ENCODE measurements at regions not wholly inside any gene's neighbourhood (a gene's known extent, or its start where the extent isn't known, plus 50 kb on each side); places are given as distances from the start of the nearest gene placed in this dataset.

GRCh38 chr17:69916761-69917160 lies 158.3 kb upstream of the KCNJ16 start:
- no peak overlapping the region for H3K4me3 ChIP-seq (ENCODE audit: low read depth, low read length)

GRCh38 chr17:69918164-69918563 lies 156.9 kb upstream of the KCNJ16 start:
- Histone ChIP-seq H3K27me3 (ENCODE audit: control insufficient read depth, insufficient read depth, low read length) (no peaks in the 10 kb centered on the region), H2AFZ (no peak overlapping the region), H3K4me3 (ENCODE audit: low read depth, low read length) (no peak overlapping the region), H3K4me2 (ENCODE audit: low read length) (no peak overlapping the region), H3K79me2 (no peaks in the 10 kb centered on the region), H3K9me3 (ENCODE audit: control insufficient read depth, low read length) (no peaks in the 10 kb centered on the region), H3K27ac (no peak overlapping the region), H3K36me3 (ENCODE audit: control insufficient read depth, insufficient read depth, low read length) (no peaks in the 10 kb centered on the region), H3K4me1 (no peaks in the 10 kb centered on the region), H3K9ac (no peak overlapping the region)
- no peak for TF ChIP-seq CTCF (IDR thresholded peaks at IDR 0.05)

More at GRCh38 chr17:69916761-69917160, 158.3 kb upstream of the KCNJ16 start:
- H3K4me1 ChIP-seq = no peaks in the 10 kb centered on the region
- H2AFZ ChIP-seq = no peak overlapping the region
- TF ChIP-seq CTCF (IDR thresholded peaks at IDR 0.05) = no peak
- no peak overlapping the region for H3K4me2 ChIP-seq (ENCODE audit: low read length)
- no peaks in the 10 kb centered on the region for H3K36me3 ChIP-seq (ENCODE audit: control insufficient read depth, insufficient read depth, low read length)
- H3K27ac ChIP-seq = no peak overlapping the region
- no peaks in the 10 kb centered on the region for H3K9me3 ChIP-seq (ENCODE audit: control insufficient read depth, low read length)
- H3K27me3 ChIP-seq (ENCODE audit: control insufficient read depth, insufficient read depth, low read length) = no peaks in the 10 kb centered on the region
- H3K9ac ChIP-seq = no peak overlapping the region
- no peaks in the 10 kb centered on the region for H3K79me2 ChIP-seq

GRCh38 chr17:69919789-69920188 lies 155.2 kb upstream of the KCNJ16 start:
- Histone ChIP-seq H3K4me1 (no peaks in the 10 kb centered on the region), H3K4me3 (ENCODE audit: low read depth, low read length) (no peak overlapping the region), H3K4me2 (ENCODE audit: low read length) (no peak overlapping the region), H3K27me3 (ENCODE audit: control insufficient read depth, insufficient read depth, low read length) (no peaks in the 10 kb centered on the region), H2AFZ (no peak overlapping the region), H3K36me3 (ENCODE audit: control insufficient read depth, insufficient read depth, low read length) (no peaks in the 10 kb centered on the region), H3K27ac (no peak overlapping the region), H3K9ac (no peak overlapping the region), H3K9me3 (ENCODE audit: control insufficient read depth, low read length) (no peaks in the 10 kb centered on the region), H3K79me2 (no peaks in the 10 kb centered on the region)
- no peak for TF ChIP-seq CTCF (IDR thresholded peaks at IDR 0.05)

- no peaks in the 10 kb centered on the region for H3K4me1 ChIP-seq
- no peak overlapping the region for H2AFZ ChIP-seq
- no peaks in the 10 kb centered on the region for H3K36me3 ChIP-seq (ENCODE audit: control insufficient read depth, insufficient read depth, low read length)
- TF ChIP-seq CTCF (IDR thresholded peaks at IDR 0.05) = no peak
- no peaks in the 10 kb centered on the region for H3K9me3 ChIP-seq (ENCODE audit: control insufficient read depth, low read length)
- H3K4me2 ChIP-seq (ENCODE audit: low read length) = no peak overlapping the region
- no peak overlapping the region for H3K9ac ChIP-seq
- H3K27ac ChIP-seq = no peak overlapping the region
- H3K79me2 ChIP-seq = no peaks in the 10 kb centered on the region
- H3K4me3 ChIP-seq (ENCODE audit: low read depth, low read length) = no peak overlapping the region
- no peaks in the 10 kb centered on the region for H3K27me3 ChIP-seq (ENCODE audit: control insufficient read depth, insufficient read depth, low read length)
Measured at GRCh38 chr17:69921046-69921445, 154.0 kb upstream of the KCNJ16 start.

- H3K4me2 ChIP-seq (ENCODE audit: low read length) = no peak overlapping the region
- no peak overlapping the region for H2AFZ ChIP-seq
- no peaks in the 10 kb centered on the region for H3K27me3 ChIP-seq (ENCODE audit: control insufficient read depth, insufficient read depth, low read length)
- no peaks in the 10 kb centered on the region for H3K36me3 ChIP-seq (ENCODE audit: control insufficient read depth, insufficient read depth, low read length)
- H3K79me2 ChIP-seq = no peaks in the 10 kb centered on the region
- no peak overlapping the region for H3K9ac ChIP-seq
- H3K9me3 ChIP-seq (ENCODE audit: control insufficient read depth, low read length) = no peaks in the 10 kb centered on the region
- H3K4me1 ChIP-seq = no peaks in the 10 kb centered on the region
- TF ChIP-seq CTCF (IDR thresholded peaks at IDR 0.05) = no peak
- H3K27ac ChIP-seq = no peak overlapping the region
- no peak overlapping the region for H3K4me3 ChIP-seq (ENCODE audit: low read depth, low read length)
Measured at GRCh38 chr17:69928611-69929010, 146.4 kb upstream of the KCNJ16 start.
